ENCODE measurements at regions not wholly inside any gene's neighbourhood (a gene's known extent, or its start where the extent isn't known, plus 50 kb on each side); places are given as distances from the start of the nearest gene placed in this dataset.
"Not testable (repeated sequence)": the region's sequence is repeated elsewhere in the genome, so short reads cannot be mapped to it uniquely, and the experiment has no call there.

GRCh38 chr7:16369855-16370254, 51.5 kb downstream of the CRPPA start:
- no peak for DNase-seq (ENCODE audit: low read depth)

- not testable (repeated sequence) for DNase-seq (ENCODE audit: low read depth)
Measured at GRCh38 chr7:16369309-16369708, 52.0 kb downstream of the CRPPA start.

DNA sequence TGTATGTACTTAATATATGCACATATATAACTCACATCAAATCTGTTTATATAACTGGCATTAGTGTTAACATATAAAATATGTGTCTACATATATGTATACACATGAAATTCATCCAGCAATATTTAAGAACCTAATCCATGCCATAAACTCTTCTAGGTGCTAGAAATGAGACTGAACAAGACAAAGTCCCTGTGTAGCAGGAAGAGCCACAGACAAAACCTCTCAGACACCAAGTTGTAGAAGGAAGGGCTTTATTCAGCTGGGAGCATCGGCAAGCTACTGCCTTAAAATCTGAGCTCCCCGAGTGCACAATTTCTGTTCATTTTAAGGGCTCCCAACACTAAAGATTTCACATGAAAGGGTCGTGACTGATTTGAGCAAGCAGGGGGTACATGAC, 52.5 kb downstream of the CRPPA start:
- DNase-seq (ENCODE audit: low read depth), result no peak

GRCh38 chr7:16367115-16367514, 54.2 kb downstream of the CRPPA start:
- DNase-seq (ENCODE audit: low read depth), result no peak

GRCh38 chr7:16365952-16366351, 55.4 kb downstream of the CRPPA start:
- DNase-seq (ENCODE audit: low read depth), result no peak

- no peak for DNase-seq (ENCODE audit: low read depth)
Measured at GRCh38 chr7:16365177-16365576, 56.2 kb downstream of the CRPPA start.

DNA sequence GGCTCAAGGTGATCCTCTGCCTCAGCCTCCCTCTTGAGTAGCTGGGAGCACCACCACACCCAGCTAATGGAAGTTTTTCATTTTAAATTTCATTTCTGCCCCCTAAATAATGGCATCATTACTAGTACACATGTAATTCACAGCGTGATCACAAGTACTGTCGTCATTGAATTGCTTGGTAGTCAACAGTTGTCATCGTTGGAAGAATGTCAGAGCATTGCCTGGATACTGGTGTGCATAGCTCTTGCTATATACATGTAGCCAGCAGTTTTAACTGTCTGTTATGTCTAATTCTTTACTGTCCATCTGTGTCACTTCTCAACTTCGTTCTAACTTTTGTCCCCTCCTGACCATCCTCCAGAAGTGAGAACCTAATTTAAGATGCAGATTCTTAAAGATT, 62.1 kb downstream of the CRPPA start:
- DNase-seq (ENCODE audit: low read depth), result no peak

GRCh38 chr7:16357921-16358320, 63.4 kb downstream of the CRPPA start:
- no peak for DNase-seq (ENCODE audit: low read depth)

GRCh38 chr7:16357474-16357873, 63.9 kb downstream of the CRPPA start:
- no peak for DNase-seq (ENCODE audit: low read depth)

GRCh38 chr7:16356301-16356958, 64.9 kb downstream of the CRPPA start:
- peak; percentile 6 for DNase-seq (ENCODE audit: low read depth)

DNA sequence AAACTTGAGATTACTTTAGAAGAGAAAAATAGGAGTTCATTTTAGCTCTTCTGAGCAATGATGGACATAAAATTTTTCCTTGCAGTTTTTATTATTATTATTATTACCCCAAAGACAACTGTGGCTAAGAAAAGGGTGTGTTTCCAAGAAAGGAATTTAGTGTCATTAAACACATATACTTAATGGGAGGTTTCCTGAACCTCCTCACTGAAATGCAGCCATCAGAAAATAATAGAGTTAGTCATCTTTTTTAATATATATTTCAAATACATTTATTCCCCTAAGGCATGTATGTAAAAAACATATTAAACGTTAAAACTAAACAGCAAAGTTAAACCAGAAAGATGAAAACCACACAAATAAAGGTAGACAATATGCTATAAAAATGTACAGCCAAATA, 66.8 kb downstream of the CRPPA start:
- no peak for DNase-seq (ENCODE audit: low read depth)

DNA sequence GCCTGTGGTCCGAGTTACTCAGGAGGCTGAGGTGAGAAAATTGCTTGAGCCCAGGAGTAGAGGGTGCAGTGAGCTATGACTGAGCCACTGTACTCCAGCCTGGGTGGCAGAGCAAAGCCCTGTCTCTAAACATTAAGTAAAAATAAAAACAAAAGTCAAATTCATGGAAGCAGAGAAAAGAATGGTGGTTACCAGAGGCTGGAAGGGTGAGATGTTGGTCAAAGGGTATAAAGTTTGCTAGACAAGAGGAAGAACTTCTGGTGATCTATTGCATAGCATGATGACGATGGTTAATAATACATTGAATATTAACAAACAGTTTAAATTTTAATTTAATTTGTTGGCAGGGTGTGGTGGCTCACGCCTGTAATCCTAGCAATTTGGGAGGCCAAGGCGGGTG, 68.1 kb downstream of the CRPPA start:
- no peak for DNase-seq (ENCODE audit: low read depth)

GRCh38 chr7:16350634-16351033, 70.7 kb downstream of the CRPPA start:
- no peak for DNase-seq (ENCODE audit: low read depth)

DNA sequence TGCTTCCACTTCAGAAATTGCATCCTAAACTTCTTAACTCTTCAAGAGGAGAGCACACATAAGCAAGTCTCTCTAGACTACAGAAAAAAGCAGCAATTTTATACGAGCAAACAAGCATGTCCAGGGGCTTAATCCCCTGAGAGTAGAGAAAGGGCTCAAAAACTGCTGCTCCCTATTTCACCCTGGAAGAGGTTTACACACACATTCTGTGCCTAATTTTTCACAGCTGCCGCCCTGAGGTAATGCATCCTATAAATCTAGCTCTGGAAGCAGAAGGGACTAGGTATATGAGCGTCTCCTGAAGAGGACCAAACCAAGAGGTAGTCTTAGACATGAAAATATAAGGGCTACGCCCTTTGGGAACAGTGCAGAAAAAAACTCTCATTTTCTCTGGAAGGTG, 73.1 kb downstream of the CRPPA start:
- no peak for DNase-seq (ENCODE audit: low read depth)

GRCh38 chr7:16347827-16348192, 73.5 kb downstream of the CRPPA start:
- DNase-seq (ENCODE audit: low read depth), result no peak

- DNase-seq (ENCODE audit: low read depth), result no peak
Measured at GRCh38 chr7:16347066-16347826, 74.1 kb downstream of the CRPPA start.

DNA sequence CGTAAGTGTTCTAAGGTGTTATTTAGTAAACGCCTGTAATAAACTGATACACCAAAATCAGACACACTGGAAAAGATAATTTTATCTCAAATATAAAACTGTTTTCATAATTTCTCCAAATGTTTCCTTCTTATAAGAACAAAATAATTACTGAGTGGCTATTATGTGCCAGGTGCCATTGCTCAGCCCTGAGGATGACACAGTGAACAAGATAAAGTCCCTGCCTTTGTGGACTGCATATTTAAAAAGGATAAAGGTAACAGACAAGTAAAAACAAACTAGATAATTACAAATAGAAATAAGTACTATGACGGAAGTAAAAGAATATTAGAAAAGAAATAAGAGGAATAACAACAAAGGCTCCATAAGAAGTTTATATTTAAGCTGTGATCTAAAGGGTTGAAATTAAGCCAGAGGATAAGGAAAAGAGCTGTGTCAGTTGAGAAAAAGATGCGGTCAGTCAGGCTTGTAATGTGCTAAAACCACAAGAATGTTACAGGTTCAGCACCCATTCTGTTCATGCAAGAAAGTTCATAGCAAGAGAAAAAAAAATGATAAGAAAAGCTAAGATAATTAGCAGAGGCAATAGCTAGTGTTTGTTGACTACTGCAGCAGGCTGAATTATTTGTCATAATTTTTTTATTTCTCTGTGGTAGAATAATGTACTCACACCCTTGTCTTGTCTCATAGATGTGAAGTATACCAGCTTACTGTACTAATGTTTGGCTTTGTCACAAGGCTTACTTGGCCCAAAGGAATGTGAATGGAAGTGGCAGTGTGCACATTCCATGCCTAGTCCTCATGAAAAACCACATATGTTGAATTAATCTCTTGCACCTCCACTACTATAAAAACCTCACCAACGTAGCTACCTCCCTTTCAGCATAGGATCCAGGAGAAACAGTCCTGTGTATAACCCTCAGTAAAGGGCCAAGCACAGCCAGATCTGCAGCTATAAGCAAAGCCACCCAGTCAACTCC, 75.1 kb downstream of the CRPPA start:
- peak; percentile 78 for DNase-seq (ENCODE audit: low read depth)

GRCh38 chr7:16344927-16345326, 76.4 kb downstream of the CRPPA start:
- no peak for DNase-seq (ENCODE audit: low read depth)

- no peak for DNase-seq (ENCODE audit: low read depth)
Measured at GRCh38 chr7:16343612-16344011, 77.7 kb downstream of the CRPPA start.

- DNase-seq (ENCODE audit: low read depth), result no peak
Measured at GRCh38 chr7:16338065-16338464, 83.3 kb downstream of the CRPPA start.

DNA sequence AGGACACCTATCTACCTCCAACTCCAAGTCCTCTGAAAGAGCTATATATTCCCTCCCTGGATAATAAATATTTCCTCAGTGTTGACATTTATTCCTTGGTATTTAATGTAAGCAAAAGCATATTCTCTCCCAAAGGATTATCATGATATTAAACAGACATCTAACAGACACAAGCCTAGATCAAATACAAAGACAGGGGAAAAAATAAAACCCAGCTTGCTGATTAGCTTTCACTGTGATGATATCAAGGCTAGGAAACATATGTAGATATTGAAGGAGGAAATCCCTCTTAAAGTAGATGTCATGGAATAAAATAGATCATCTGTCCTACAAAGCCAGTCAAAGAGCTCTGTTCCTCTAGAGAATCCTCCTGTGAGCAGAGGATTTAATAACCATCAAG, 95.2 kb downstream of the CRPPA start:
- DNase-seq (ENCODE audit: low read depth), result no peak

GRCh38 chr7:16323313-16323712, 98.0 kb downstream of the CRPPA start:
- DNase-seq (ENCODE audit: low read depth), result no peak

Measured in non-pigmented ciliary epithelial cell (primary cell).